SU-DHL-6 (cell line): ENCODE measurements at regions not wholly inside any gene's neighbourhood (a gene's known extent, or its start where the extent isn't known, plus 50 kb on each side); places are given as distances from the start of the nearest gene placed in this dataset.

Experiments used
- H2AFZ ChIP-seq: fragments of 200-600 bp; sonication (generic); 2 replicates; pipeline ENCODE4 v1.6.1; 2014; ENCODE audit warnings: low read depth, mild to moderate bottlenecking, moderate library complexity, mixed read lengths, antibody characterized with exemption, low read length; ENCODE audit not compliant: severe bottlenecking
- H3F3A ChIP-seq: fragments of 200-600 bp; shearing (Covaris generic); 2 replicates; pipeline ENCODE4 v1.6.0; 2016; ENCODE audit warnings: antibody characterized with exemption, mild to moderate bottlenecking; ENCODE audit not compliant: insufficient read depth
- H3K27ac ChIP-seq: fragments of 200-600 bp; sonication (generic); 2 replicates; pipeline ENCODE4 v1.5.1; 2016; ENCODE audit warnings: low read depth, mild to moderate bottlenecking, low read length, moderate library complexity, mixed read lengths
- H3K27me3 ChIP-seq: fragments of 200-600 bp; sonication (generic), shearing (Covaris generic); 2 replicates; pipeline ENCODE4 v1.6.0; 2014; ENCODE audit warnings: mild to moderate bottlenecking, low read length
- H3K36me3 ChIP-seq: fragments of 200-600 bp; sonication (generic); 2 replicates; pipeline ENCODE4 v1.6.1; 2014; ENCODE audit warnings: mild to moderate bottlenecking, low read length, mixed read lengths
- H3K4me2 ChIP-seq: fragments of 300-600, 200-600 bp; shearing (Covaris generic), sonication (generic); 2 replicates; pipeline ENCODE4 v1.6.0; 2014; ENCODE audit warnings: low read length, low read depth, mild to moderate bottlenecking; ENCODE audit not compliant: poor library complexity, severe bottlenecking
- H3K4me3 ChIP-seq: fragments of 200-600 bp; sonication (generic); 2 replicates; pipeline ENCODE4 v1.5.1; 2014; ENCODE audit warnings: antibody characterized with exemption, low read length, mild to moderate bottlenecking, mixed read lengths; ENCODE audit not compliant: insufficient read depth, poor library complexity, severe bottlenecking
- H3K79me2 ChIP-seq: fragments of 200-600 bp; sonication (generic); 2 replicates; pipeline ENCODE4 v1.6.1; 2014; ENCODE audit warnings: mild to moderate bottlenecking, low read length, moderate library complexity; ENCODE audit not compliant: insufficient read depth
- H3K9ac ChIP-seq: fragments of 200-600 bp; sonication (generic); 2 replicates; pipeline ENCODE4 v1.7.0; 2014; ENCODE audit warnings: mild to moderate bottlenecking, low read length
- H3K9me2 ChIP-seq: fragments of 200-600 bp; sonication (generic); replicated peaks from 2 replicates; pipeline ENCODE4 v1.6.1; 2014; ENCODE audit warnings: low read length; ENCODE audit not compliant: insufficient read depth
- H3K9me3 ChIP-seq: fragments of 200-600 bp; sonication (generic); 2 replicates; pipeline ENCODE4 v1.6.1; 2014; ENCODE audit warnings: low read length, mixed read lengths; ENCODE audit not compliant: insufficient read depth
- H4K20me1 ChIP-seq: fragments of 200-600 bp; sonication (generic); 2 replicates; pipeline ENCODE4 v1.6.1; 2014; ENCODE audit warnings: low read depth, mild to moderate bottlenecking, antibody characterized with exemption, low read length, moderate library complexity, mixed read lengths
- CTCF ChIP-seq: fragments of 200-600 bp; sonication (generic); IDR thresholded peaks from one replicate; pipeline ENCODE4 v1.5.1; 2017; ENCODE audit warnings: antibody characterized with exemption, mild to moderate bottlenecking, low read length, moderate library complexity; ENCODE audit not compliant: insufficient read depth, poor library complexity, severe bottlenecking
- EZH2phosphoT487 ChIP-seq: fragments of 200-600 bp; sonication (generic), shearing (Covaris generic); conservative IDR thresholded peaks from 2 replicates; pipeline ENCODE4 v1.6.1; 2018; ENCODE audit warnings: mild to moderate bottlenecking, antibody characterized with exemption, low read length, moderate library complexity, mixed read lengths

GRCh38 chr16:73186752-73187601 is 139.0 kb upstream of the ZFHX3 start:
- Histone ChIP-seq H3K27ac (no peak overlapping the region), H3K4me2 (no peak overlapping the region), H4K20me1 (no peaks in the 10 kb centered on the region), H3K36me3 (no peaks in the 10 kb centered on the region), H3K9me2 (no peaks in the 10 kb centered on the region), H2AFZ (no peak overlapping the region), H3K27me3 (no peaks in the 10 kb centered on the region), H3K4me3 (no peak overlapping the region), H3K9me3 (no peaks in the 10 kb centered on the region), H3F3A (no peaks in the 10 kb centered on the region), H3K79me2 (no peaks in the 10 kb centered on the region), H3K9ac (no peak overlapping the region)
- TF ChIP-seq CTCF (no peak), EZH2phosphoT487 (no peak)

GRCh38 chr16:73185737-73186136 is 137.8 kb upstream of the ZFHX3 start:
- Histone ChIP-seq H3F3A (no peaks in the 10 kb centered on the region), H3K27me3 (no peaks in the 10 kb centered on the region), H3K79me2 (no peaks in the 10 kb centered on the region), H3K9ac (no peak overlapping the region), H2AFZ (no peak overlapping the region), H3K9me3 (no peaks in the 10 kb centered on the region), H3K9me2 (no peaks in the 10 kb centered on the region), H4K20me1 (no peaks in the 10 kb centered on the region), H3K4me2 (no peak overlapping the region), H3K4me3 (no peak overlapping the region), H3K36me3 (no peaks in the 10 kb centered on the region), H3K27ac (no peak overlapping the region)
- TF ChIP-seq CTCF, result no peak
- no peak for TF ChIP-seq EZH2phosphoT487

GRCh38 chr16:73183611-73184092 is 135.7 kb upstream of the ZFHX3 start:
- TF ChIP-seq EZH2phosphoT487 (no peak), CTCF (no peak)
- Histone ChIP-seq H3K9me2 (no peaks in the 10 kb centered on the region), H3K27ac (no peak overlapping the region), H3K27me3 (no peaks in the 10 kb centered on the region), H2AFZ (no peak overlapping the region), H3K4me3 (no peak overlapping the region), H4K20me1 (no peaks in the 10 kb centered on the region), H3F3A (no peaks in the 10 kb centered on the region), H3K36me3 (no peaks in the 10 kb centered on the region), H3K79me2 (no peaks in the 10 kb centered on the region), H3K9ac (no peak overlapping the region), H3K9me3 (no peaks in the 10 kb centered on the region), H3K4me2 (no peak overlapping the region)
